ENCODE measurements at regions not wholly inside any gene's neighbourhood (a gene's known extent, or its start where the extent isn't known, plus 50 kb on each side); places are given as distances from the start of the nearest gene placed in this dataset.
"Not testable (repeated sequence)": the region's sequence is repeated elsewhere in the genome, so short reads cannot be mapped to it uniquely, and the experiment has no call there.

- H3K4me3 Mint-ChIP-seq; H3K36me3 Mint-ChIP-seq (ENCODE audit: low read depth); H3K4me1 Mint-ChIP-seq (ENCODE audit: low read depth); DNase-seq (ENCODE audit: low spot score); H3K27ac Mint-ChIP-seq; H3K9me3 Mint-ChIP-seq; H3K27me3 Mint-ChIP-seq (ENCODE audit: low read depth): not testable (repeated sequence)
These were observed 215.3 kb upstream of the SDK2 start for GRCh38 chr17:73859439-73860008.

GRCh38 chr17:73861543-73861942, 217.3 kb upstream of the SDK2 start:
- Mint-ChIP-seq H3K9me3 (no peaks in the 10 kb centered on the region), H3K4me3 (no peak overlapping the region), H3K36me3 (ENCODE audit: low read depth) (no peaks in the 10 kb centered on the region), H3K27ac (no peak overlapping the region), H3K4me1 (ENCODE audit: low read depth) (no peaks in the 10 kb centered on the region), H3K27me3 (ENCODE audit: low read depth) (no peaks in the 10 kb centered on the region)
- no peak for DNase-seq (ENCODE audit: low spot score)

DNA sequence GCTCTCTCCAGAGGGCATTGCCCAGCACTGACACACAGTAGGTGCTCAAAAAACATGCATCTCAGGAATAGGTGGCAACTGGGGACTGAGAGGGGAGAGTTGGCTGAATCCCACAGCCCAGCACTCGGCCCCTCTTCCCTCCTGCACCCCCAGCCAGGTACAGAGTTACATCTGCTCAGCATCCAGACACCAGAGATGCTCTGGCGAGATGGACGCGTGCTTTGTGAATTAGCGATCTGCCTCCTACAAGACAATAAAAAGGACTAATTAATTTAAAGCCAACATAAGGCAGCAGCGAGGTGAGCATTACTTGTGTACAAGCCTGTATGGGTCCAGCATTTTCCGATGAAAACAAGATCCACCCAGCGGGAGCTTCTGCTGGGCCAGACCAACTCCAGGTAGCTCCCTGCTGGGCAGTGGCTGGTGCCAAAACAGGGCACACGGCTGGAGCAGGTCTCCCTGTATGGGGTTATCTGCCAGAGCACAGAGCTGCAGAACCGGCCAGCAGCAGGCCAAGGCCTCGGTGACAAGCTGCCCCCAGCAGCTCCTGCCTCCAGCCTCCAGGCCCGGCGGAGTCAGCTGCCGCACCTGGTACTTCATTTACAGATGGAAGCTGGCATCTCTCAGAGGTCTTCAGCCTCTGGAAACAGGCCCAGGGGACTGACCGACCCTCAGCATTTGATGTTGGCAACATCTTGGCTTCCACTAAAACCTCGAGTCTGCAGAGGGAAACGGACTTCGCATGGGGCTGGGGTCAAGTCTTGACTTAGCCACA, 219.7 kb upstream of the SDK2 start:
- Mint-ChIP-seq H3K4me3 (no peak overlapping the region), H3K27ac (no peak overlapping the region), H3K36me3 (ENCODE audit: low read depth) (no peaks in the 10 kb centered on the region)

DNA sequence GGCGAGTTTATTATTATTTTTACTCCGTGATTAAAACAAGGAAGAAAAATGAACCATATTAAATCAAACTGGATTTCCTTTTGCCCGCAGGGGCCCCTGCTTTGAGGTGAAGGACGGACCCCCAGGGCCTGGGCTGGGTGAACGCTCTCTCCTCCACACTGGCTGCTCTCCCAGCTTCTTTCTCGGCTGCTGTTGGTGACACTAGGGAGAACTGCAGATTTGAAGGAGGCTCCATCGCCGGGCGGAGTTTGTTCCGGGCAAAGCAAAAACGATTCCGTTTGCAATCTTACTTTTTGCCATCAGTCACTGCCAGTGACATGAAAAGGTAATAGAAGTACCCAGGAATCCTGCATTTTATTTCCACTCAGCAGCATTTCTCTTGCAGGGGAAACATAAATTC, 221.6 kb upstream of the SDK2 start:
- H3K4me3 Mint-ChIP-seq, result no peak overlapping the region
- no peaks in the 10 kb centered on the region for H3K4me1 Mint-ChIP-seq (ENCODE audit: low read depth)
- H3K36me3 Mint-ChIP-seq (ENCODE audit: low read depth), result no peaks in the 10 kb centered on the region
- H3K27me3 Mint-ChIP-seq (ENCODE audit: low read depth), result no peaks in the 10 kb centered on the region
- DNase-seq (ENCODE audit: low spot score), result no peak
- H3K27ac Mint-ChIP-seq, result no peak overlapping the region
- no peaks in the 10 kb centered on the region for H3K9me3 Mint-ChIP-seq

More for the DNA sequence above, 219.7 kb upstream of the SDK2 start:
- Mint-ChIP-seq H3K9me3 (no peaks in the 10 kb centered on the region), H3K27me3 (ENCODE audit: low read depth) (no peaks in the 10 kb centered on the region), H3K4me1 (ENCODE audit: low read depth) (no peaks in the 10 kb centered on the region)
- DNase-seq (ENCODE audit: low spot score), result no peak

DNA sequence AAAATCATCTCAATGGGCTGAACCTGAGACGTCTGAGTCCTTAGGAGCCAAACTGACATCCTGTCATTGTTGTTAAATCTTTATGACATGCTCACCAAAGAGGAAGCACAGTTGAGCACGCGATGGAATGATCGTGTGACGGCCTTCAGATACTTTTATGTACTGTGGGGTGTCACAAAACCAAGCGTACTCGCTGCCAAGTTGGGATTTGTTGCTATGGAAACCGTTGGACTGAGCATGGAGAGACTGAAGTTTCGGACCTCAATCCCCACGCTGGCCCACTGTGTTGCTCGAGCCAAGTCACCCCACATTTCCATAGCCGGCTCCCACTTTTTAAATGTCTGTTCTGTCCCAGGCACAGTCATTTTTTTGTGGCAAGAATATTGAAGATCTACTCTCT, 222.8 kb upstream of the SDK2 start:
- Mint-ChIP-seq H3K9me3 (no peaks in the 10 kb centered on the region), H3K27ac (no peak overlapping the region), H3K4me1 (ENCODE audit: low read depth) (no peaks in the 10 kb centered on the region), H3K27me3 (ENCODE audit: low read depth) (no peaks in the 10 kb centered on the region), H3K36me3 (ENCODE audit: low read depth) (no peaks in the 10 kb centered on the region), H3K4me3 (no peak overlapping the region)
- no peak for DNase-seq (ENCODE audit: low spot score)

DNA sequence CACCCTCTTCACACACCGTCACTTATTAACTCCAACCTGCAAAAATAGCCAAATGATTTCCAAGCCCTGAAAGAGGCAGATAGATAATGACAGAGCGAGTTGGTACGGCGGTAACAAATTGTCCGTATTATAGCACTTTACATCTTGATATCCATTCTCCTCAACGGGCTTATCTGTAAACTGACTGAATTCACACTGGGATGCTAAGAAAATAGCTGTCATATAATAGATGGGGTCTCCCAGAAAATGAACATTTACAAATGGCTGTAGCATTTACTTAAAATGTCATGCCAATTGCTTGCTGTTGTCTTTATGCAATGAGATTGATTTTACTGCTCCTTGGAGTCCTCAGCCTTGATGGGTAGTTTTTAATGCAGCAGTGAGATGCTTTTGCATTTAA, 225.8 kb upstream of the SDK2 start:
- Mint-ChIP-seq H3K36me3 (ENCODE audit: low read depth) (no peaks in the 10 kb centered on the region), H3K27me3 (ENCODE audit: low read depth) (no peaks in the 10 kb centered on the region), H3K4me1 (ENCODE audit: low read depth) (no peaks in the 10 kb centered on the region), H3K9me3 (no peaks in the 10 kb centered on the region), H3K4me3 (no peak overlapping the region), H3K27ac (no peak overlapping the region)
- no peak for DNase-seq (ENCODE audit: low spot score)

DNA sequence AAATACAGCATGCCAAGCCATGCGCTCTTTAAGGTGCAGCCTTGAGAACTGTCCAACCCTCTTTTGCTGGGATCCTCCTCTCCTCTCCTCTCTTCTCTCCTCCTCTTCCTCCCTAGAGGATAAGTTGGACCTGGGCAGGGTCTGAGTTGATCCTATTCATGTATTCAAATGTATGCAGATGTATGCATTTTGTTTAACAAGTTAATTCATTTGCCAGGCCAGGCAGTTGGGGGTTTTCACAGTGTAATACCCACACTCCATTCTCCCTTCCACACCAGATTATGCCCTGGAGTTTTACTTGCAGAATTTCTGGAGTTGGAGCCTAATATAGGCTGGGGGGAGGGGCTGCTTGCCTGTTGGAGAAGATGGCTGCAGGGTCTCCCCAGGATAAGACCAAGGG, 226.2 kb upstream of the SDK2 start:
- H3K27ac Mint-ChIP-seq, result no peak overlapping the region
- H3K9me3 Mint-ChIP-seq, result no peaks in the 10 kb centered on the region
- H3K27me3 Mint-ChIP-seq (ENCODE audit: low read depth), result no peaks in the 10 kb centered on the region
- no peak overlapping the region for H3K4me3 Mint-ChIP-seq
- no peak for DNase-seq (ENCODE audit: low spot score)
- H3K4me1 Mint-ChIP-seq (ENCODE audit: low read depth), result no peaks in the 10 kb centered on the region
- H3K36me3 Mint-ChIP-seq (ENCODE audit: low read depth), result no peaks in the 10 kb centered on the region

DNA sequence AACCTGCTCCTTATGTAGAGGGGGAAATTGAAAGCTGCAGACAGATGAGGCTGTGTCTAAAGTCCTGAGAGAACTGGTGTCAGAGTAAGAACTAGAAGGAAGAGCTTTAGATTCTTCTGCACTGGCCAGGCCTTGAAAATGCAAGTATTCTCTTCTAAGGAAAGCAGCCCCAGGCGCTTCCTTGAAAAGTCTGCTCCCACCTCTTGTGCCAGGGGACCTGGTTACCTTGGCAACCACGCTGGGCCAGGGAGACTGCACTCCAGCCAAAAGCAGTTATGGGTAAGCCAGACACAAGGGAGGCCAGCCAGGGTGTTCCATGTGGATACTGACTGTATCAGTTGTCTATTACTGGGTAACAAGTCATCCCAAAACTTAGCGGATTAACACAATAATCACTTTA, 228.6 kb upstream of the SDK2 start:
- no peak for DNase-seq (ENCODE audit: low spot score)
- Mint-ChIP-seq H3K27ac (no peak overlapping the region), H3K36me3 (ENCODE audit: low read depth) (no peaks in the 10 kb centered on the region), H3K27me3 (ENCODE audit: low read depth) (no peaks in the 10 kb centered on the region), H3K4me3 (no peak overlapping the region), H3K9me3 (no peaks in the 10 kb centered on the region), H3K4me1 (ENCODE audit: low read depth) (no peaks in the 10 kb centered on the region)

DNA sequence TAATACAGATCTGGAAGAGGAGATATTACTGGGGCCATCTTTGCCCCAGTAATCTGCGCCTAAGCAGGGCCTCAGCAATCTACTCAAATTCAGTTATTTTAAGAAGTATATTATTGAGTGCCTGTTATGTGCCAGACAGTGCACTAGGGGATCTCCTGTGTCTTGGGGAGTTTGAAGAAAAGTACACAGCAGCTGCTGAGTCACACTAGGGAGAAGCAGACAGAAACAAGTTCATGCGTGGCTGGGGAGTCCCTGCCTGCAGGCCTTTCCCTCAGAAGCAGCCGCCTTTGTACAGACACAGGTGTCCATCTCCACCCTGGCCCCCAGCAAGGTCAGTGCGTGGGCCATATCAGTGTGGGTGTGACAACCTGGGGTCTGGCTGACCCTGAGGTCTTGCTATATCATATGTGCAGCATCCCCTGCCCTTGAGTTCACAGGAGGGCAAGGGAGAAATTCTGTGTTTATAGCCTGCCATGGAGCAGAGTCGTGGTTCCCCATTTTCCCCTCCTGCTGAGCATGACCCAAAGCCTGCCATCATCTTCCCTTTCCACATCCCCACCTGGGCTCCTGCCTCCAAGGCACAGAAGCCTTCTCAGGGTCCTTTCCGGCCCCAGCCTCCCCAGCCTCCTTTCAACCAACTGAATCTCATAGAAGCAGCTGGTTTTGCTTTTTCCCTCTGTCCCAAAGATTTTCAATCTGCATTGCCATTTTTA, 229.9 kb upstream of the SDK2 start:
- no peak overlapping the region for H3K27ac Mint-ChIP-seq
- H3K9me3 Mint-ChIP-seq, result no peaks in the 10 kb centered on the region
- no peaks in the 10 kb centered on the region for H3K4me1 Mint-ChIP-seq (ENCODE audit: low read depth)

DNA sequence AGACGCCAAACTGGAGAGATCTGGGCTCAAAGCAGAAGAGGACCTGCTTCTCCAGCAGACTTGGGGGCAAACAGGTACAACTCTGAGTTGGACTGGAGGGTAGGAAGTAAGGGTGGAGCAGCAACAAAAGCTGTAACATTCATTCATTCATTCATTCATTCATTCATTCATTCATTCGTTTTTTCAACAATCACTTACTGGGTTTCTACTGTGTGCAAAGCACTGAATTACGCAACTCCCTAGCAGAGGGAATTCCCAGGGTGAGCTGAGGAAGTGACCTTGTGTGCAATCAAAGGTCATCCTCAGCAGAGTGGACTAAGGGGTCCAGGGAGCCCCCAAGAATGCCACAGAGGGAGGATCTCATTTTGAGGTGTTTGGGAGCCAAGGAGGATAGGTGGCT, 231.1 kb upstream of the SDK2 start:
- Mint-ChIP-seq H3K9me3 (no peaks in the 10 kb centered on the region), H3K36me3 (ENCODE audit: low read depth) (no peaks in the 10 kb centered on the region), H3K27ac (no peak overlapping the region), H3K4me3 (no peak overlapping the region), H3K4me1 (ENCODE audit: low read depth) (no peaks in the 10 kb centered on the region), H3K27me3 (ENCODE audit: low read depth) (no peaks in the 10 kb centered on the region)
- no peak for DNase-seq (ENCODE audit: low spot score)

More for the DNA sequence above, 229.9 kb upstream of the SDK2 start:
- Mint-ChIP-seq H3K36me3 (ENCODE audit: low read depth) (no peaks in the 10 kb centered on the region), H3K4me3 (no peak overlapping the region), H3K27me3 (ENCODE audit: low read depth) (no peaks in the 10 kb centered on the region)
- no peak for DNase-seq (ENCODE audit: low spot score)

DNA sequence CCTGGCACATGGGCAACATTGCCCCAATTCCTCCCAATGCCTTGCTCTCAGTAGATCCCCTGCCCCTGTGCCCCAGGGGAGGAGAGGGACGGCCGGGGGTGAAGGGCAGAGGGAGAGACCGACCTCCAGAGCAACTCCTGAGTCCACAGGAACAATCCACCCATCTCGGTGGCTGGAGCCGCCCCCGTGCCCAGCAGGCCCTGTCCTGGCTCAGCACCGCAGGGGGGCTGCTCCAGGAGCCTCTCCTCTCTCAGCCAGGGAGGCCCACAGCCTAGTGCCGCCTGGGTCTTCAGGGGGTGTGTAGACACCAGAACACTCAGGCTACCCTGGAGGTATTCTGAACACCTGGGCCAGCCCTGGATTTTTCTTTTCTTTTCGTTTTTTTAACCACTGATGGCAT, 233.7 kb upstream of the SDK2 start:
- Mint-ChIP-seq H3K36me3 (ENCODE audit: low read depth) (no peaks in the 10 kb centered on the region), H3K27me3 (ENCODE audit: low read depth) (no peaks in the 10 kb centered on the region), H3K4me3 (no peak overlapping the region), H3K4me1 (ENCODE audit: low read depth) (no peaks in the 10 kb centered on the region), H3K27ac (no peak overlapping the region), H3K9me3 (no peaks in the 10 kb centered on the region)
- no peak for DNase-seq (ENCODE audit: low spot score)

DNA sequence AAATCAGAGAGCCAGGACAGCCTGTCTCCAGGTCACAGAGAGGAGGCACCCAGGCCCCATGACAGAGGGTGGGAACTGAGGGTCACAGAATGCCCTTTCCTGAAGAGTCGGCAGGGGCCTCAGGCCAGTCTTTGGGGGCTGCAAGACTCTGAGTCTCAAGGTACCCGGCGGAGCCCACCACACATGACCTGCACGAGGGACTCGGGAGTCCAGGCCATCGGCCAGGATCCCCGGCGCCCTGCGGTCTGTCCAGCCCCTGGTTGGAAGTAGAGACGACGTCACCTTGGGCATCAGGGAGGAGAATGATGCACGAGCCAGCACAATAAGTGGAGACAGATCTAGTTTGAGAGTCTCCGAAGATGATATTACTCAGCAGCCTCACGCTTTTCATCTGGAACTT, 234.7 kb upstream of the SDK2 start:
- no peak overlapping the region for H3K4me3 Mint-ChIP-seq
- H3K36me3 Mint-ChIP-seq (ENCODE audit: low read depth), result no peaks in the 10 kb centered on the region
- H3K9me3 Mint-ChIP-seq, result no peaks in the 10 kb centered on the region
- H3K27me3 Mint-ChIP-seq (ENCODE audit: low read depth), result no peaks in the 10 kb centered on the region
- no peak overlapping the region for H3K27ac Mint-ChIP-seq
- H3K4me1 Mint-ChIP-seq (ENCODE audit: low read depth), result no peaks in the 10 kb centered on the region
- no peak for DNase-seq (ENCODE audit: low spot score)

GRCh38 chr17:73879987-73880386, 235.7 kb upstream of the SDK2 start:
- Mint-ChIP-seq H3K9me3 (no peaks in the 10 kb centered on the region), H3K36me3 (ENCODE audit: low read depth) (no peaks in the 10 kb centered on the region), H3K4me1 (ENCODE audit: low read depth) (no peaks in the 10 kb centered on the region), H3K27me3 (ENCODE audit: low read depth) (no peaks in the 10 kb centered on the region), H3K4me3 (no peak overlapping the region), H3K27ac (no peak overlapping the region)
- no peak for DNase-seq (ENCODE audit: low spot score)

DNA sequence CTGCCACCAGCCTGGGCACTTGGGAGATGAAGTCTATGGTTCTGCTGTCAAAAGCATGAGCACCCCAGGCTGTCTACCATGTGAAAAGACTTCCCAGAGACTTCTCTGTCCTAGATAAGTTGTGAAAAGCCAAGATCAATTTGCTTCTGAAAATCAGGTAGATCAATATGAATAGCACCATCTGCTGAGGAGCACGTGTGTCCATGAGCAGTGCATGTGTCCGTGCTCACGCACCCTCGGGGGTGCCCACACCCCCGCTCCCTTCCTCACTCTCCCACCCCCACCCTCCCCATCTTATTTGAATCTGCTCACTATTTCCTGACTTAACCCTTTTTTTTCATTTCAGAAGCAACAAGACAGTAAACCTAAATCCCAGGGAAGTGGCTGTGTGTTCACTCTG, 238.3 kb upstream of the SDK2 start:
- Mint-ChIP-seq H3K27ac (no peak overlapping the region), H3K27me3 (ENCODE audit: low read depth) (no peaks in the 10 kb centered on the region), H3K4me1 (ENCODE audit: low read depth) (no peaks in the 10 kb centered on the region), H3K4me3 (no peak overlapping the region), H3K36me3 (ENCODE audit: low read depth) (no peaks in the 10 kb centered on the region), H3K9me3 (no peaks in the 10 kb centered on the region)
- DNase-seq (ENCODE audit: low spot score), result no peak
